ENCODE measurements at regions not wholly inside any gene's neighbourhood (a gene's known extent, or its start where the extent isn't known, plus 50 kb on each side); places are given as distances from the start of the nearest gene placed in this dataset.
"Not testable (repeated sequence)": the region's sequence is repeated elsewhere in the genome, so short reads cannot be mapped to it uniquely, and the experiment has no call there.

- TF ChIP-seq TEAD4 (CRISPR knock-in tag; IDR thresholded peaks at IDR 0.05); CTCF (IDR thresholded peaks at IDR 0.05): not testable (repeated sequence)
These were observed 656.0 kb downstream of the TENT5A start for GRCh38 chr6:81096464-81096863.

All from WTC11 (cell line).